ENCODE measurements at regions not wholly inside any gene's neighbourhood (a gene's known extent, or its start where the extent isn't known, plus 50 kb on each side); places are given as distances from the start of the nearest gene placed in this dataset.
A peak's percentile ranks its signal among the peaks of the same experiment; 100 is the strongest.
"Not testable (repeated sequence)": the region's sequence is repeated elsewhere in the genome, so short reads cannot be mapped to it uniquely, and the experiment has no call there.

DNA sequence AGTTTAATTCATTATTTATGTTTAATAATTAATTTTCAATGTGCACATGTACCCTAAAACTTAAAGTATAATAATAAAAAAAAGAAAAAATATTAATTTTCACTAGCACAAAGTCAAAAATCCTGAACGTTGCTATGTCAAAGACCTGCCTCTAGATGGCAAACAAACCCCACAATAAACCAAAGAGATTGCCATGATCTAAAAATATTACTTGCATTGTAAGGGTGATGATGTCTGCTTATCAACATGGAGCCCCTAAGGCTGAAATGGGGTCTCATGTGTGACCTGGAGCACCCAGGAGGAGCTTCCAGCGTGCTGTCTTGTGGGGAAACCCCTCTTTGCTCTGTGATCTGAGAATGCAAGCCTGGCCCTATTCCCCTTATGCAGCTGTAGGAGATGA lies 1259.3 kb downstream of the RPIA start:
- ATAC-seq; CTCF ChIA-PET; H3K9me3 ChIP-seq (ENCODE audit: control insufficient read depth, insufficient read depth, low read depth, low read length); H3K4me3 ChIP-seq (ENCODE audit: low read depth in 2 of 2, low read length in 2 of 2); intact Hi-C loops (cut with micrococcal nuclease; ENCODE audit: unreplicated experiment); H3K27me3 ChIP-seq (ENCODE audit: control insufficient read depth, insufficient read depth, low read length); H3K4me1 ChIP-seq (ENCODE audit: control insufficient read depth, insufficient read depth, low read length); BruUV-seq (replicated peaks); DNase-seq (ENCODE audit: low read depth, low spot score); in situ Hi-C loops (cut with HindIII; ENCODE audit: low pct_unique_long_range_greater_than_20kb, low sequenced_read_pairs); POLR2A ChIA-PET; H3K36me3 ChIP-seq (ENCODE audit: control insufficient read depth, insufficient read depth, low read length); H3K27ac ChIP-seq (ENCODE audit: low read length): not testable (repeated sequence)

DNA sequence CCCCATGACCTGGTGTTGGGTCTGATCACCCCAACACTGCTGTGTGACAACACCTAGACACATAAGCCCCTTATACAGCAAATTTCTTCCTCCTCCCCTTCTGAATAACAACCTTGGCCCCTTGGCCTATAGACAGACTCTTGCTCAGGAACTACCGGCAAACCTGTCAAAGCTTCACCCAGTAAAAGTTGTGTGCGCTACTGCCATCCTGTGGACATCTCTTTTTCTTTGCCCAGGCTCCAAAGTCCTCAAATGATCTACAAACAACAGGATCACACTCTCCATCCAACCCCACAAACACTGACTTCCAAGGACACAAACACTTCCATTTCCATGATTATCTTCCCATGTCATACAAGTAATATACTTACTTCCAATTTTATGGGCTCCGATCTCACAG lies 1265.8 kb downstream of the RPIA start:
- H3K27me3 ChIP-seq (ENCODE audit: control insufficient read depth, insufficient read depth, low read length); H3K4me3 ChIP-seq (ENCODE audit: low read depth in 2 of 2, low read length in 2 of 2); CTCF ChIA-PET; in situ Hi-C loops (cut with HindIII; ENCODE audit: low pct_unique_long_range_greater_than_20kb, low sequenced_read_pairs); ATAC-seq; DNase-seq (ENCODE audit: low read depth, low spot score); intact Hi-C loops (cut with micrococcal nuclease; ENCODE audit: unreplicated experiment); H3K27ac ChIP-seq (ENCODE audit: low read length); H3K4me1 ChIP-seq (ENCODE audit: control insufficient read depth, insufficient read depth, low read length); BruUV-seq (replicated peaks); POLR2A ChIA-PET; H3K9me3 ChIP-seq (ENCODE audit: control insufficient read depth, insufficient read depth, low read depth, low read length); H3K36me3 ChIP-seq (ENCODE audit: control insufficient read depth, insufficient read depth, low read length): not testable (repeated sequence)
- TF ChIP-seq, protein P1, sequence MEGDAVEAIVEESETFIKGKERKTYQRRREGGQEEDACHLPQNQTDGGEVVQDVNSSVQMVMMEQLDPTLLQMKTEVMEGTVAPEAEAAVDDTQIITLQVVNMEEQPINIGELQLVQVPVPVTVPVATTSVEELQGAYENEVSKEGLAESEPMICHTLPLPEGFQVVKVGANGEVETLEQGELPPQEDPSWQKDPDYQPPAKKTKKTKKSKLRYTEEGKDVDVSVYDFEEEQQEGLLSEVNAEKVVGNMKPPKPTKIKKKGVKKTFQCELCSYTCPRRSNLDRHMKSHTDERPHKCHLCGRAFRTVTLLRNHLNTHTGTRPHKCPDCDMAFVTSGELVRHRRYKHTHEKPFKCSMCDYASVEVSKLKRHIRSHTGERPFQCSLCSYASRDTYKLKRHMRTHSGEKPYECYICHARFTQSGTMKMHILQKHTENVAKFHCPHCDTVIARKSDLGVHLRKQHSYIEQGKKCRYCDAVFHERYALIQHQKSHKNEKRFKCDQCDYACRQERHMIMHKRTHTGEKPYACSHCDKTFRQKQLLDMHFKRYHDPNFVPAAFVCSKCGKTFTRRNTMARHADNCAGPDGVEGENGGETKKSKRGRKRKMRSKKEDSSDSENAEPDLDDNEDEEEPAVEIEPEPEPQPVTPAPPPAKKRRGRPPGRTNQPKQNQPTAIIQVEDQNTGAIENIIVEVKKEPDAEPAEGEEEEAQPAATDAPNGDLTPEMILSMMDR (IDR thresholded peaks at IDR 0.05) = peak; percentile 39

DNA sequence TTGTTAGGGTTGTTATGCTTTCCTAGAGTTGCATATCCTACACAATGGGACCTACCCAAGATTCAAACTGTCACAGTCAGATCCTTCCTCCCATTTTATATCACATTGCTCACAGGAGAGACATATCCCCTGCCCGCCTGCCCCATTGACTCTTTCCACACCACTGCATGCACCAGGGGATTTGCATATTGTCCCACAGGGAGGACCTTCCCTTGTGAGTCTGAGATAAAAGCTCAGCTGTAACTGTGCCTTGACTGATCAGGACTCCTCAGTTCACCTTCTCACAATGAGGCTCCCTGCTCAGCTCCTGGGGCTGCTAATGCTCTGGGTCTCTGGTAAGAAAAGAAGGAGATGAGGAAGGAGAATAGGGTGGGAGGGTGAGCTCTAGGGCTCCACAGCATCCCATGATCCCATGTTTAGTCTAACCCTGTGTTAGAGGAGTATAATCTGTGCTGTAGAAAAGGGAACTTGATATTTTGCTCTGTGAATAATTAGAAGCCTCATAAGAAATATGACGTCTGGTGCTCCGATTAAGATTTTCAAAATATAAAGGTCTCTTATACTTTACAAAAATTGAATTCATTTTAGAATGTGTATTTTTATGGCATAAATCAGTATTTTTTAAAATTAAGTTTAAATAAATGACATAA lies 1268.4 kb downstream of the RPIA start:
- BruUV-seq (replicated peaks); ATAC-seq; in situ Hi-C loops (cut with HindIII; ENCODE audit: low pct_unique_long_range_greater_than_20kb, low sequenced_read_pairs); CTCF ChIA-PET; H3K4me1 ChIP-seq (ENCODE audit: control insufficient read depth, insufficient read depth, low read length); H3K9me3 ChIP-seq (ENCODE audit: control insufficient read depth, insufficient read depth, low read depth, low read length); DNase-seq (ENCODE audit: low read depth, low spot score); H3K36me3 ChIP-seq (ENCODE audit: control insufficient read depth, insufficient read depth, low read length); intact Hi-C loops (cut with micrococcal nuclease; ENCODE audit: unreplicated experiment); H3K27ac ChIP-seq (ENCODE audit: low read length); H3K4me3 ChIP-seq (ENCODE audit: low read depth in 2 of 2, low read length in 2 of 2); H3K27me3 ChIP-seq (ENCODE audit: control insufficient read depth, insufficient read depth, low read length); POLR2A ChIA-PET: not testable (repeated sequence)

DNA sequence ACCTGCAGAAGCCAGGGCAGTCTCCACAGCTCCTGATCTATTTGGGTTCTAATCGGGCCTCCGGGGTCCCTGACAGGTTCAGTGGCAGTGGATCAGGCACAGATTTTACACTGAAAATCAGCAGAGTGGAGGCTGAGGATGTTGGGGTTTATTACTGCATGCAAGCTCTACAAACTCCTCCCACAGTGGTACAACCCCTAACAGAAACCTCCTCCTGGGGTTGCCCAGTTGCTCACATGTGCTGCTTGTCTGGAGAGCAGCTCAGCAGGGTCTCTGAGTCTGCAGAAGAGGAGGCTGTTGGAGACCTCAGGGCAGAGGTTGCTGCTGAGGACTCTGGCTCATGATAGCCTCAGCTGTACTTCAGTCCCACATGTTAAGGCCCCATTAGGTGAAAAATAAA lies 1269.1 kb downstream of the RPIA start:
- in situ Hi-C loops (cut with HindIII; ENCODE audit: low pct_unique_long_range_greater_than_20kb, low sequenced_read_pairs); ATAC-seq; H3K27ac ChIP-seq (ENCODE audit: low read length); BruUV-seq (replicated peaks); H3K9me3 ChIP-seq (ENCODE audit: control insufficient read depth, insufficient read depth, low read depth, low read length); H3K27me3 ChIP-seq (ENCODE audit: control insufficient read depth, insufficient read depth, low read length); H3K4me3 ChIP-seq (ENCODE audit: low read depth in 2 of 2, low read length in 2 of 2); CTCF ChIA-PET; H3K4me1 ChIP-seq (ENCODE audit: control insufficient read depth, insufficient read depth, low read length); intact Hi-C loops (cut with micrococcal nuclease; ENCODE audit: unreplicated experiment); H3K36me3 ChIP-seq (ENCODE audit: control insufficient read depth, insufficient read depth, low read length); POLR2A ChIA-PET; DNase-seq (ENCODE audit: low read depth, low spot score): not testable (repeated sequence)

DNA sequence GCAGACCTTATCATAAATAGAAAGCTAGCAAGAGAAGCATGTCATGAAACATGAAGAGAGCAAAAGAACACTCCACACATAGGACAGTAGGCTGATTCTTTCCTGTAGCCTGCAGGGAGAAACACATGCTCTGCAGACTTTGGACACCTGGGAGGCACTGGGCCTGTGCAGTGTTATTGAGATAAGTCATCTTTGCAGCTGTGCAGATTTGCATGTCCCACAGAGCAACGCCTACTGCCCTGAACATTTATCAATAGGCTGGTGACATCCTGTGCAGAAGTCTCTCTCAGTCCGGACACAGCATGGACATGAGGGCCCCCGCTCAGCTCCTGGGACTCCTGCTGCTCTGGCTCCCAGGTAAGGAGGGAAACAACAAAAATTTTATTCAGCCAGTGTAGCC lies 1277.1 kb downstream of the RPIA start:
- ATAC-seq; intact Hi-C loops (cut with micrococcal nuclease; ENCODE audit: unreplicated experiment); DNase-seq (ENCODE audit: low read depth, low spot score): not testable (repeated sequence)

DNA sequence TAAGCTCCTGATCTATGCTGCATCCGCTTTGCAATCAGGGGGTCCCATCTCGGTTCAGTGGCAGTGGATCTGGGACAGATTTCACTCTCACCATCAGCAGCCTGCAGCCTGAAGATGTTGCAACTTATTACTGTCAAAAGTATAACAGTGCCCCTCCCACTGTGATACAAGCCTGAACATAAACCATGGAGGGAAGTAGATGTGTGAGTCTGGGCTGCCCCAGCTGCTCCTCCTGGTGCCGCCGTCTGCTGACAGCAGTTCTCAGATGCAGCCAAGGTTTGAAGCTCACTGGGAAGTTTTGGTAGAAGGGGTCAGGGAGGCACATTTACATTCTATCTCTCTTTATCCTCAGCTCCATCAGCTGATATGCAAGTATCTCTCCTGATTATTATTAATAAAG lies 1277.7 kb downstream of the RPIA start:
- ATAC-seq; in situ Hi-C loops (cut with HindIII; ENCODE audit: low pct_unique_long_range_greater_than_20kb, low sequenced_read_pairs); H3K4me3 ChIP-seq (ENCODE audit: low read depth in 2 of 2, low read length in 2 of 2); DNase-seq (ENCODE audit: low read depth, low spot score); BruUV-seq (replicated peaks); H3K4me1 ChIP-seq (ENCODE audit: control insufficient read depth, insufficient read depth, low read length); H3K9me3 ChIP-seq (ENCODE audit: control insufficient read depth, insufficient read depth, low read depth, low read length); H3K27me3 ChIP-seq (ENCODE audit: control insufficient read depth, insufficient read depth, low read length); intact Hi-C loops (cut with micrococcal nuclease; ENCODE audit: unreplicated experiment); POLR2A ChIA-PET; H3K36me3 ChIP-seq (ENCODE audit: control insufficient read depth, insufficient read depth, low read length); CTCF ChIA-PET; H3K27ac ChIP-seq (ENCODE audit: low read length): not testable (repeated sequence)

More for the DNA sequence above, 1277.1 kb downstream of the RPIA start:
- POLR2A ChIA-PET; H3K27me3 ChIP-seq (ENCODE audit: control insufficient read depth, insufficient read depth, low read length); H3K4me1 ChIP-seq (ENCODE audit: control insufficient read depth, insufficient read depth, low read length); CTCF ChIA-PET; H3K9me3 ChIP-seq (ENCODE audit: control insufficient read depth, insufficient read depth, low read depth, low read length); H3K27ac ChIP-seq (ENCODE audit: low read length); in situ Hi-C loops (cut with HindIII; ENCODE audit: low pct_unique_long_range_greater_than_20kb, low sequenced_read_pairs); H3K36me3 ChIP-seq (ENCODE audit: control insufficient read depth, insufficient read depth, low read length); H3K4me3 ChIP-seq (ENCODE audit: low read depth in 2 of 2, low read length in 2 of 2); BruUV-seq (replicated peaks): not testable (repeated sequence)

DNA sequence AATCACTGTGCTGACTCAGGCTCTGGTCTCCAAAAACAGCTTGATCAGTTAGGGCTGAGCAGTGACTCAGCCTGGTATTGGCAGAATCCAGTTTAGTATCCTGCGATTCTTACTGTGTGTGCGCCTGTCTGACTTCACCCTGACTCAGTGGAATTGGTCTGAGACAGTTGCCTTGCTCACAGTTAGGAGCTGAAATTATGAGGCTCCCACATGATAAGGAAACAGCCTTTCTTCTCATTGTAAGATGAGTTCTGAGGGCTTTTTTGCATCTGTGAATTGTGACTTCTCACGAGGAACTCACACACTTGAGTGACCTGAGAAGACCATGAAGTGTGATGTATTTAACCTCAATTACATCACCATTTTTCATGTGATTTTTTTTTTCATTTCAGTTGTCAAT lies 1282.4 kb downstream of the RPIA start:
- BruUV-seq (replicated peaks); H3K27ac ChIP-seq (ENCODE audit: low read length); H3K9me3 ChIP-seq (ENCODE audit: control insufficient read depth, insufficient read depth, low read depth, low read length); H3K4me1 ChIP-seq (ENCODE audit: control insufficient read depth, insufficient read depth, low read length); H3K36me3 ChIP-seq (ENCODE audit: control insufficient read depth, insufficient read depth, low read length); CTCF ChIA-PET; in situ Hi-C loops (cut with HindIII; ENCODE audit: low pct_unique_long_range_greater_than_20kb, low sequenced_read_pairs); H3K4me3 ChIP-seq (ENCODE audit: low read depth in 2 of 2, low read length in 2 of 2); intact Hi-C loops (cut with micrococcal nuclease; ENCODE audit: unreplicated experiment); H3K27me3 ChIP-seq (ENCODE audit: control insufficient read depth, insufficient read depth, low read length); POLR2A ChIA-PET: not testable (repeated sequence)
- peak; percentile 28 for DNase-seq (ENCODE audit: low read depth, low spot score)
- peak; percentile 63; the same call in 1 of the 2 replicates for ATAC-seq

Measured in Panc1 (cell line).